Astrocyte of the cerebellum (primary cell): ENCODE measurements at regions not wholly inside any gene's neighbourhood (a gene's known extent, or its start where the extent isn't known, plus 50 kb on each side); places are given as distances from the start of the nearest gene placed in this dataset.

Experiments used
- DNase-seq: peaks from one replicate; pipeline ENCODE4 v3.0.0-alpha.2; 2011; ENCODE audit warnings: low read depth
- H3K4me3 ChIP-seq: 2 replicates; pipeline ENCODE4 v1.5.1; 2011; ENCODE audit warnings: mild to moderate bottlenecking, low read depth, low read length, moderate library complexity
- CTCF ChIP-seq: IDR thresholded peaks from 2 replicates; pipeline ENCODE4 v1.5.1; 2012; ENCODE audit warnings: low read length, low read depth, moderate library complexity, mild to moderate bottlenecking; ENCODE audit errors: missing control alignments
- in situ Hi-C: cut with HindIII; loops from 2 replicates; pipeline ENCODE4 v1.10.0; 2017; ENCODE audit warnings: low sequenced_read_pairs

DNA sequence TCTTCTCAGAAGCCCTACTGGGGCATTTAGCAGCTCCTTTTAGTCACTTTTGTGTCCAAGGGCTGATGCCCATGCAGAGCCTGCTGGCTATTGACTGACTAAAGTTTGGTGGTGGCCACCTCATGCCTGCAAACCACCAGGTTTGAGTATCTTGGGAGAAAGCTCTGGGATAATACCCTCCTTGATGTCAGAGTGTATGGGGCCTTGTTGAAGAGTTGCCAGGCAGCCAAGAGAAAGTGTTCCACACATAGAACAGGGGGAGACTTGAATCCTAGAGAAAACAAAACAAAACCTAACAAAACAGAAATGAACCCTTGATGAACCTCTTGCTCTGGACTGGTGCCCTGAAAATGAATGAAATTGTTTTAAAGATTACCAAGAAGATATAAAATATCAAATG is 1024.6 kb downstream of the SORCS1 start:
- in situ Hi-C loops, result no loop called here
- no peak for TF ChIP-seq CTCF
- no peak overlapping the region for H3K4me3 ChIP-seq
- no peak for DNase-seq

GRCh38 chr10:106136175-106136574 is 1028.3 kb downstream of the SORCS1 start:
- DNase-seq, result peak; percentile 13
- H3K4me3 ChIP-seq, result no peak overlapping the region
- TF ChIP-seq CTCF, result no peak
- in situ Hi-C loops, result no loop called here

DNA sequence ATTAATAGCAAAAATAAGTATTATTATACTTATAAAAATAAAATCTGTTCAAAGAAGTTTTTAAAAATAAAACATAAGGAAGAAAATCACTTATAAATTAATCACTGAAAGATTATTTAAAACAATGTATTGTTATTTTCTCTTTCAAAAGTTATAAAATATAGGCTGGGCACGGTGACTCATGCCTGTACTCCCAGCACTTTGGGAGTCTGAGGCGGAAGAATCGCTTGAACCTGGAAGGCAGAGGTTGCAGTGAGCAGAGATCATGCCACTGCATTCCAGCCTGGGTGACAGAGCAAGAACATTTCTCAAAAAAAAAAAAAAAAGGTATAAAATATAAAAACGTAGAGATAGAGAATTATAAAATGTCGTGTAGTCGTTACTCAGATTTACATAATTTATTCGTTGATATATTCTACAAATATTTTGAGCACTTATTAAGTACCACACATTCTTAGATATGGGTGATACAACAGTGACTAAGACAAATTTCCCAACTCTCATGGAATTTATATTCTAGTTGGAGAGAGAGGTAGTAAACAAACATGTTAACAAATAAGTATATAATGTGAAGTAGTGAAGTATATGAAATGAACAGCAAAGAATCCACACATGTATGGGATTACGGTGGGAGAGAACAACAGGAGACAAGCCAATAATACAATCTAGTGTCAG is 1030.0 kb downstream of the SORCS1 start:
- in situ Hi-C loops, result no loop called here
- H3K4me3 ChIP-seq, result no peak overlapping the region
- TF ChIP-seq CTCF, result no peak
- no peak for DNase-seq

DNA sequence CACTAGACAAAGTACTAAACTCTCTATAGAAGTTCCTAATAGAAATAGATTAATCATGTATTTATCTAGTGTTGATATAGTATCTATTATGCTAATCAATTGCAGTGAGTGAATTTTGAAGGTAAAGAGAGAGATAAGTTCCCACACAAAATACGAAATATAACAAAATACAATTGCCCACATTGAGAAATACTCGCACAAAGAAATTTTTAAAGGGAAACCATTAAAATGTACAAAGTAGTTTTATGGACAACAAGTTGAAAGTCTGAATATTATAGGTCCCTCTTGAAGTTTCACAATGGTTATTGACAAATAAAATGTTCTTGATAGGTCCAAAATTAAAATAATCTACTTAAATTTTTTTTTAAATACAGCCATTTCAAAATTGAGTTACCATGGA is 1031.1 kb downstream of the SORCS1 start:
- no peak overlapping the region for H3K4me3 ChIP-seq
- no peak for TF ChIP-seq CTCF
- in situ Hi-C loops, result no loop called here
- no peak for DNase-seq

DNA sequence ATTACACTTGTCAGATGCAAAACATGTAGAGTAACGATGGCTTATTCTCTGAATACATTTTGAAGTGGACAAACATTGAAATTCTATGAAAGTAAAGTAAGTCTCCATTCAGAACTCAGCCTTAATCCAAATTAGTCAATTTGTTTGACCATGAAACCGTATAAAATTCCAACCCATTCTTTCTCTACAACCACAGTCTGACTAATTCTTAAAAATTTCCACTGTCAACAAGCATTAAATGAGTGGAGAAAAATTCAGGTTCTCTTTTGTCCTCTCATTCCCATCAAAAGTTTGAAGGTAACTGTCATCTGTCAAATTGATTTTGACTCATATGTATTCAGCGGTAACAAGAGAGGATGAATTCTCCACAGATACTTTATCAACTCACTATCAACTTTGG is 1031.5 kb downstream of the SORCS1 start:
- no peak for TF ChIP-seq CTCF
- in situ Hi-C loops, result no loop called here
- no peak overlapping the region for H3K4me3 ChIP-seq
- DNase-seq, result no peak

GRCh38 chr10:106114656-106115186 is 1049.8 kb downstream of the SORCS1 start:
- DNase-seq, result no peak
- H3K4me3 ChIP-seq, result no peak overlapping the region
- TF ChIP-seq CTCF, result no peak
- in situ Hi-C loops, result no loop called here
